Neural cell (in vitro differentiated cells): ENCODE measurements at regions not wholly inside any gene's neighbourhood (a gene's known extent, or its start where the extent isn't known, plus 50 kb on each side); places are given as distances from the start of the nearest gene placed in this dataset.

Experiments
- CTCF ChIP-seq: fragments of 450-650 bp; IDR thresholded peaks from 2 replicates; pipeline ENCODE4 v1.5.1; 2014; ENCODE audit warnings: antibody characterized with exemption, mild to moderate bottlenecking, moderate library complexity; ENCODE audit not compliant: poor library complexity, severe bottlenecking
- POLR2AphosphoS5 ChIP-seq: IDR thresholded peaks from 2 replicates; pipeline ENCODE4 v1.6.1; 2012
- REST ChIP-seq: IDR thresholded peaks from 2 replicates; pipeline ENCODE4 v1.6.1; 2012; ENCODE audit warnings: borderline replicate concordance
- TAF1 ChIP-seq: IDR thresholded peaks from 2 replicates; pipeline ENCODE4 v1.6.1; 2012; ENCODE audit warnings: low read depth

- TF ChIP-seq CTCF (no peak), REST (no peak), TAF1 (no peak), POLR2AphosphoS5 (no peak)
These were observed 1666.0 kb upstream of the ACO1 start for GRCh38 chr9:30718483-30718882.
